ENCODE measurements at regions not wholly inside any gene's neighbourhood (a gene's known extent, or its start where the extent isn't known, plus 50 kb on each side); places are given as distances from the start of the nearest gene placed in this dataset.

DNA sequence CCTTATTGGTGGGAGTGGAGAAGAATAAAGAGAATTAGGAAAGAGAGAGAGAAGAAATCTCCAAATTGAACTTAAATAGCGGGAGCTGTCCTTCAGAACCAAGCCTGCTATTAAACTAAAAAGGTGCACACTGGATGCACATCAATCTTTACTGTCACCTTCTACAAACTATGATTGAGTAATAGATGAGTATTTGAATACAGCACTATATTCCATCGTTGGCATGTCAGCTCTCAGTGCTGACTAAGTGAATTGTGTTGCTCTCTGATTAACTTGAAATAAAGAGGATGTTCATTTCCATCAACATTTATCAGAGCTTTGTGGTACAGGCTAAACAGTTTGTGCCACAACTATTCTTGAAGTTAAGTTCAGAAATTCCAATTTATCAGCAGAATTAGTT is 143.7 kb upstream of the PABPC4L start:
- no peak for DNase-seq (ENCODE audit: low spot score)

DNA sequence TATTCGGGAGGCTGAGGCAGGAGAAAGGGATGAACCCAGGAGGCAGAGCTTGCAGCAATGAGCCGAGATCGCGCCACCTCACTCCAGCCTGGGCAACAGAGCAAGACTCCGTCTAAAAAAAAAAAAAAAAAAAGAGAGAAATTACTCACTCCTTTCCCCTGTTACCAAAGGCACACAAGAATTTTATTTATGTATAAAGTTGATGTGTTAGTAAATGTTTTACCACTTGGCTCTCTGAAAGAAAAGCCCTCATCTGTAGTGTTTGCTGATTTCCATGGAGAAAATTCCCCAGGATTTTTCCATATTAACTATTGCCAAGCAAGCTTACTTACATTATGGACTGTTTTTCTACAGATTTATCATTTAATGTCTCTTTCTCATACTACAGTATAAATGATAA is 142.1 kb upstream of the PABPC4L start:
- DNase-seq (ENCODE audit: low spot score), result no peak

DNA sequence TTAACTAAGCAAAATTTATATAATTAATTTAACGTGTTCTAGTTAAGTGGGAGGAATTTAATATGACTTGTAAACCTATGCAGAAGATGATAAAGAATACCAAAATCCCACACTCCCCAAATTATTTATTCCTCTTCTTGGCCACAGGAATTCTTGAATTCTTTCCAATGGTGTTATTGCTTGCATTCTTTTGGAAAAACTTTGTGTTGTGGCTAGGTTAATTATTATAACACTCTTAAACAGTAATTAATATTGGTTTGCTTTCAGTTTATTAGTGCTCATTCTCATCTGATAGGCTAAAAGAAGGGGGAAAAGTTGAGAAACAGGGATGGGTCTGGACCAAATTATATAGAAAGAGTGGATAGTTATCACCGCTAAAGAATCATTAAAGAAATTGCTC is 141.5 kb upstream of the PABPC4L start:
- no peak for DNase-seq (ENCODE audit: low spot score)

DNA sequence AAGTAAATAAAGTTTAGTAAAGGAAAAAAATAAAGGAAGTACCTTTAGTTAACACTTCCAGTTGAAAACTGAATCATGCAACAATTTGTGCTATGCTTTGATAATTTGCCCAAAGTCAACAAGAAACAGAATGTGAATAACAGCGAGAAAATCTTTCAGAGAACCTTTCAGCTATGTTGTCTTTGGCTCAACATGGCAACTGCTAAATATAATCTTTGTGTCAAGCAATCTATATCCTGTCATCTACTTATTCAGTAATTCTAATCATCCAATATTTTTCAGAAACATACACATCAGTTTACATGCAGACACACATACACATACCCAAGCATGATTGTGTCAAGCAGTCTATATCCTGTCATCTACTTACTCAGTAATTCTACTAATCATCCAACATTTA is 136.0 kb upstream of the PABPC4L start:
- no peak for DNase-seq (ENCODE audit: low spot score)

DNA sequence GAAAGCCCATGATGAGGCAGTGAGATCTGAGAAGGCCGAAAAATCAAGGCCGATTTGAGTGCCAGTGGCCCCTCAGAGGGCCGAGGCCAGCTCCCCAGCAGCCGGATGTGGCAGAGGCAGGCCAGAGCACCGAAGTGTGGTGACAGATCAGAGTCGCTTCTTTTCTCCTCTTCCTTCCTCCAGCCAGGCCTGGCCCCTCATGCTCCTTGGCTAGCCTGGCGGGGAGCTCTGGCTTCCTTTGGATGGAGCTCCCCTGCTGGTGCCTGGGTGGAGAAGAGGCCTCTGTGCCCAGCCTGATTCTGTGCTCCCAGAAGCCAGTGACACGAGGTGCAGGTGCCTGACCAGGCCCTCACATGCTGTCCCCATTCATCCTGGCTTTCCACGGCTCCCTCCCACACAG is 127.2 kb upstream of the PABPC4L start:
- no peak for DNase-seq (ENCODE audit: low spot score)

DNA sequence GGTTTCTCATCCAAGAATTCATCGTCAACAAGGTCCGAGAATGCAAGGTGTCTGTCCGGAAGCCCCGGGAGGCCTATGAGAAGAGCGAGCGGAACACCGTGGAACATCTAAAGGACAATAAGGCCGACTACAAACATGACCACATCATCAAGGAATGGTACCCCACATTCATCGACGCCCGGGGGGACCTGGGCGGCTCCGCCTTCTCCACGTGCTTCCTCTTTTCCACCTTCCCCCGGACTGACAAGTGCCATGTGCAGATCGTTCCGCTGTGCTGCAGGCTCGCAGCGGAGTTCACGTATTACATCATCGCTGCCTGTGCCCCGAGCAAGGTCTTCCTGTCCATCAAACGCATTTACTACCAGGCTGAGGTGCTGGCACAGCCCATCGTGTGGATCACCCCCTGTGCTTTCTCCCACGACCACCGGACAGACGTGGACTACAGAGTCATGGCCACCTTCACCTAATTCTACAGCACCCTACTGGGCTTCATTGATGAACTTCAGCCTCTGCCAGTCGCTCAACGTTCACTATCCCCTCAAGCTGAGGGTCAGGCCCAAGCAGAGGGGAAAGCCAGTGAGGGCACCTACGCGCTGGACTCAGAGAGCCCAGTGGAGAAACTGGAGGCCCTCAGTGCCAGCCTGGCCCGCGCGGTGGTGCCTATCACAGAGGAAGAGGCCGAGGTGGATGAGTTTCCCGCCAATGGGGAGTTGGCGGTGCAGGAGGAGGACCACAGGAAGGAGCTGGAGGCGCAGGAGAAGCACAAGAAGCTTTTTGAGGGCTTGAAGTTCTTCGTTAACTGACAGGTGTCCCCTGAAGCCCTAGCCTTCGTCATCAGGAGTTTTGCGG is 125.9 kb upstream of the PABPC4L start:
- DNase-seq (ENCODE audit: low spot score), result no peak

DNA sequence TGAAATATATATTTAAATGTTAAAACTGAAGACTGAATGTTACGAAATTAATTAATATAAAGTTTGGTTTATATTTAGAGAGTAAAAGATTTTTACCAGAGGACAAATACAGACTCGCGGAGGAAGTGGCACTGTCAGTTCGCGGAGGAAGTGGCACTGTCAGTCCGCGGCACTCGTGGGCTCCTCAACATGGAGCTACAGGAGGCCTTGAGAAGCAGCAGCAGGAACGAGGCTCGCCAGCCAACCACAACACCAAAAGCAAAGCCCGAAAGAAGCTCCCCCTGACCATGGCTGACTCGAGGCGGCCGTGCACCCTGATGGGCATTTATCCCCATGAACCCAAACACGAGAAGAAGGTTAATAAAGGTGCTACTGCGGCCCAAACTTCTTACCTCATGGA is 125.3 kb upstream of the PABPC4L start:
- no peak for DNase-seq (ENCODE audit: low spot score)

DNA sequence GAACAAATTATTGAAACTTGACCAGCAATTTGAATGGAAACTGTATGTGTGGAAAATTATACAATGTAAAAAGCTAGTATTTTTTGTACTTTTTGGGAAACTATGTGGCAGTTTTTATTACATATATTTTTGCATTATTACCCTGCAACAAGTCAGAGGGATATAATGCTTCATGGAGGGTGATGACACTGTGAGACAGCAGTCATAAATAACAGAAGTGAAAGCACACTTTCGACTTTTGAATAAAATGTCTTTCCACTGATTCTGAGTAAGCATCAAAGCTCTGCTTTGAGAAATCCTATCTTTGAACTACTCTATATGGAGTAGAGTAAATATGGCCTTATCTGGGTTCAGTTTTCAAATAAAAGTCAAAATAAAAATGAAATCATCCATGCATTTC is 122.6 kb upstream of the PABPC4L start:
- DNase-seq (ENCODE audit: low spot score), result no peak

DNA sequence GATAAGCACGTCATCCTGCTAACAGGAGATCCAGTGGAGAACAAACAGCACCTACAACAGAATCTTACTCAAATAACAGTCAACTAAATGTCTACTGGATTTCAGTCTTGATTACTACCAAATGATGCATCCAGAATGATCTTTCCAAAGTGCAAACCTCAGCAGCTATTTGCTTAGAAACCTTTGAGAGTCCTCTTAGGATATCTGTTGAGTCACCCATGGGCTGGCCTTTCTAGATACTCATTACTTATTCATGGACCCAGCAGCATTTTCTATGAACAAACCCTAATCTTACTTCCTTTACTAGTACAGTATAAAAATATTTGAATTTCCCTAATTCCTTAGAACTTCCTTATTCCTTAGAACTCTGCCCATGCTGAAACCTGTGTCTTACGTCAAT is 118.5 kb upstream of the PABPC4L start:
- no peak for DNase-seq (ENCODE audit: low spot score)

DNA sequence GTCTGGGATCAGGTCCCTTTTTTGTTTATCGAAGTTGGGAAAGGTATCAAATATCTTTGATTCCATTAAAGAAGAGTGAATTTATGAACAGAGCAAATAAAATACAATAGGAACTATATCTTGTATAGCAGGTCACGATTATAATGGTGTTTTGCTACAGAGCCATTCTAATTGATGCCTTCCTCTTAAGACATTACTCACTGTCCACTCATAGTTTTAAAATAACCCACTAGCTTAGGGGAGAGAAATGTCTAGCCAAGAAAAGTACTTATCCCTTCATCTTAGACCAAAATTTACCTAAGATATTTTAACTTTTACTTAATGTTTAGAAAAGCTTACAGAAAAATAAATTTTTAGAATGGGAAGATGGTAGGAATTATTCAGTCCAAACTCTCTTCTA is 112.0 kb upstream of the PABPC4L start:
- no peak for DNase-seq (ENCODE audit: low spot score)

DNA sequence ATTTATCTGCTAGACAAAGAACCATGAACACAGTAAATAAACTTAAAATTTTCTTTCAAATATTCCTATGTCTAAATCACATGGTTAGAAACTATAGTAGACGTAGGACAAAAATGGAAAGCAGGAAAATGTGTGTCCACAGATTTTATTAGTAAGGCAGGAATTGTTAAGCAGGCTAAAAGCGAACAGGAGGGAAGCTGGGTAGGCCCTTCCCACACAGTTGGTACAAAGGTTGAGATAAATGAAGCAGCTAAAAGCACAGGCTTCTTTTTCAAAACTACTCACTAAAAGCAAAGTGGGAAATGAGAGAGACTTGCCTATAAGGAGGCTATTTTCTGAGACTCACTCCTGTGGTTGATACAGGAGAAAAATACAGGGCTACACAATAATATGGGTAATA is 108.1 kb upstream of the PABPC4L start:
- no peak for DNase-seq (ENCODE audit: low spot score)

DNA sequence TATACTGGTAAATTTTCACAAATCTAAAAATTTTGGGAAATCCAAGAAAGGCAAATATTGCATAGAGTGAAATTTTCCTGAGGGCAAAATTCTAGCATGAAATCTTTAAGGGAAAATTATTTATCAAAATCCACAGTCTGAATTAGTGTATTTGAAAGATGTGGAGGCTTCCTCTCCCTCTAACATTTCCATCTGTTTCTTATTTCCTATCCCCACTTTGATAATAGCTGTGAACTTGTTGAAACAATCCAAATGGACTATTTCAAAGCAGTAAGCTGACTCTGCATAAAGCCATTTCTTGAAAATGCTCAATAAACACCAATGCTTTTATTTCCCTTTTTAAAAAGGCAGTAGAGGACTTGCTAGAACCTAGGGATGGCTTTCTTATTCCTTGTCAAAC is 107.3 kb upstream of the PABPC4L start:
- no peak for DNase-seq (ENCODE audit: low spot score)

DNA sequence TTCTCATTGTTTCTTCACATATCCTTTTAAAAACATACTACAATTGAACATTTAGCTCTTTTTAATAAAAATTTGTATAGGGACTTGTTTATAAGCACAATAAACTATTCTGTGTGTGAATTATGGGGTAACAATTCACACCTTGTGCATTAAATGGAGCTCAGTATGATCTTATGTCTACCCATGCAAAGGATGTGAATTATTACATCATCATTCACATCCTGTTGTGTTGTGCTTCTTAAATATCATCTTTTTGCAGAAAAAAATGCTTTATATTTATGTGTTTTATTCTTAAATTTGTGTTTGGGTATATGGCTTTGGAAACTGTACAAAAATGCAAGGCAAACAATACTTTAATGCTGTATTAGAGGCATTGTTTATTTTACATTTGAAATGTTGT is 96.7 kb upstream of the PABPC4L start:
- no peak for DNase-seq (ENCODE audit: low spot score)

DNA sequence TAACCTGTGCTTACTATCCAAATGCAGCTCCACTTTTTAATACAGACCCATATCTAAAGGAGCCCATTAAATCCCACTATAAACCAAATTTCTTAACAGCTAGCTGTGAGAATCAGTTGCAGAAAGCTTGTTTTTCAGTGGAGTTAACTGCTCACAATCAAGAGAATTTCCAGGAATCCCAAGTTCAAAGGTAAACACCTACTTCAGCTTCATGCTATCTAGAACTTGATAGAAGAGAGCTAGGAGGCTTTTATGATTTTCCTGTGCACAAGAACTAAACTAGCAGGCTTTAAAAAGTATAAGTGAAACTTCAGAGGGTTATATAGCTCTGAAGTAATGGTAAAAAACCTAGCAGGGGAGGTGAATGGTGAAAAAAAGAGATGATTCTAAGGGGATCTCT is 96.2 kb upstream of the PABPC4L start:
- DNase-seq (ENCODE audit: low spot score), result no peak

DNA sequence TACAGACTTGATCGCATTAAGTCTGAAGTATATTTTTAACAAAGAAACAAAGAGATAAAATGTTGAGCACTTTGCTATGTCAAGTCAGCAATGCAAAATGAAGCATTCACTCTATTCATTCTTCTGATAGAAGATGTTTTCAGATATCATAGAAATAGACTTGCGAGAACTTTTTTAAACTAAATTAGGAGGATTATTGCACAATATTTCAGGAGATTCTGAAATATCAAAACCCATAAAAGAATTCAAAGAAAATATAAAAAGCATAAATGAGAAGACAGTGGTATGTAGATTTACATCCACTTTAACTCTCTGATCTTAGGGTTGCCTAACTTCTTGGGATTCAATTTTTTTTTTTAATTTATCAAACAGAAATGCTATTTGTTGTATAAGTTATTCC is 81.1 kb upstream of the PABPC4L start:
- no peak for DNase-seq (ENCODE audit: low spot score)

DNA sequence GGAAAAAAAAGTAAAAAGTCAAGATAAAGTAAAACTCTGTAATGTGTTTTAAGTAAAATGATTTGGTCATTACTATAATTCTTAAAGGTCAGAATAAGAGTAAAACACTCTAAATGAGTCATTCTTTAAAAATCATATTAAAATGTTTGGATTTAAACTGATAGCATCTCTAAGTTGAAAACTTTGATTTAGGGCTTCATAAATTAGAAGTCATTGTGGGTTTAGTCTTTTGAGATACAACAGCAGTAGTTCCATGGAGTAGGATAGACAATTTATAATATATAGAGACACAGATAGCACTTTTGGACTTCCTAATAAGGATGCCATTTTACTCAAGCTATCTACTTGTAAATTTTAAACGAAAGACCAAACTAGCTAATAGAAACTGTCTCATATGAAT is 77.1 kb upstream of the PABPC4L start:
- DNase-seq (ENCODE audit: low spot score), result no peak

DNA sequence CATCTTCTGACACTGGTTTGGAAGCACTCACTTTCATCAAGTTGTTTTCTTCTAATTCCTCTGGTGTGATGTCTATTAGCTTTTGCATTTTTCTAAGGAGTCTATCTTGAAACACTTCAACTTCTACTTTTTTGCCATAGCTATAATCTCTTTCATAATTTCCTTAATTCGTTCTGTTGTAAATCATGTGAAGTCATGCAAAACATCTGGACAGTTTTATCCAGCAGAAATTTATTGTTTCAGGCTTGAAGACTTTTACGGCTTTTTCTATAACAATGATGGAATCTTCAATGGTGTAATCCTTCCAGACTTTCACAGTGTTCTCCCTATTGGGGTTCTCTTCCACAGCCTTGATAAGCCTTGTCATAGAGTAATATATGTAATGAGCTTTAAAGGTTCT is 74.9 kb upstream of the PABPC4L start:
- no peak for DNase-seq (ENCODE audit: low spot score)

DNA sequence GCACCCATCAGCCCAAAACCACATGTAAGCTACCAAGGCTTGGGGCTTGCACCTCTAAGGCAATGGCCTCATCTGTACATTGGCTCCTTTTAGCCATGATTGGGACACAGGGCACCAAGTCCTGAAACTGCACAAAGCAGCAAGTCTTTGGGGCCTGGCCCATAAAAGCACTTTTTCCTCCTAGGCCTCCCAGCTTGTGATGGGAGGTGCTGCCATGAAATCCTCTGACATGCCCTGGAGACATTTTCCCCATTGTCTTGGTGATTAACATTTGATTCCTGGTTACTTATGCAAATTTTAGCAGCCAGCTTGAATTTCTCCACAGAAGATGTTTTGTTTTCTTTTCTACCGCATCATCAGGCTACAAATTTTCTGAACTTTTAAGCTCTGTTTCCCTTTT is 58.5 kb upstream of the PABPC4L start:
- DNase-seq (ENCODE audit: low spot score), result no peak
